WTC11 (cell line): ENCODE measurements at regions not wholly inside any gene's neighbourhood (a gene's known extent, or its start where the extent isn't known, plus 50 kb on each side); places are given as distances from the start of the nearest gene placed in this dataset.

Experiments
- ATAC-seq: fragments of 200-7000 bp; cut with Tn5 transposase; 2 replicates; pipeline ENCODE4 v1.10.0; 2021; ENCODE audit warnings: mild to moderate bottlenecking, moderate library complexity
- CTCF ChIA-PET: fragments of 300-600 bp; sonication (Branson Sonifier 250); formaldehyde crosslinking; loops from one replicate; lab custom pipeline; 2021; ENCODE audit warnings: antibody characterized with exemption; lab: Charles Lee
- POLR2A ChIA-PET: fragments of 350-600 bp; sonication (Branson Sonifier 250); formaldehyde crosslinking; loops from one replicate; lab custom pipeline; 2021; ENCODE audit warnings: antibody characterized with exemption; lab: Charles Lee
- DNase-seq: peaks from one replicate; pipeline ENCODE4 v3.0.0; 2021; ENCODE audit warnings: low spot score
- H3K27ac Mint-ChIP-seq: 2 replicates; pipeline ENCODE4 v1.8.0; 2021; ENCODE audit warnings: mixed read lengths
- H3K27me3 Mint-ChIP-seq: 2 replicates; pipeline ENCODE4 v1.8.0; 2021; ENCODE audit warnings: low read depth, mild to moderate bottlenecking, moderate library complexity, mixed read lengths
- H3K36me3 Mint-ChIP-seq: 2 replicates; pipeline ENCODE4 v1.8.0; 2021; ENCODE audit warnings: mixed read lengths
- H3K4me1 Mint-ChIP-seq: 2 replicates; pipeline ENCODE4 v1.8.0; 2022; ENCODE audit warnings: mixed read lengths
- H3K4me3 Mint-ChIP-seq: 2 replicates; pipeline ENCODE4 v1.8.0; 2021; ENCODE audit warnings: mild to moderate bottlenecking, moderate library complexity, mixed read lengths
- H3K9me3 Mint-ChIP-seq: 2 replicates; pipeline ENCODE4 v1.8.0; 2021; ENCODE audit warnings: mixed read lengths
- ARID4B ChIP-seq: sonication (generic); formaldehyde crosslinking; IDR thresholded peaks from 2 replicates; pipeline ENCODE4 v1.8.0; 2023; ENCODE audit warnings: missing genetic modification reagents, mild to moderate bottlenecking, borderline replicate concordance
- CDX4 ChIP-seq: fragments of 250-450 bp; sonication (Bioruptor Pico); IDR thresholded peaks from 2 replicates; pipeline ENCODE4 v1.9.0; 2021; ENCODE audit warnings: moderate library complexity, mild to moderate bottlenecking, inconsistent platforms, borderline replicate concordance
- FOXJ3 ChIP-seq: sonication (generic); formaldehyde crosslinking; IDR thresholded peaks from 2 replicates; pipeline ENCODE4 v1.9.0; 2021; ENCODE audit warnings: missing genetic modification reagents, mild to moderate bottlenecking, borderline replicate concordance
- FOXP1 ChIP-seq: sonication (generic); formaldehyde crosslinking; IDR thresholded peaks from 2 replicates; pipeline ENCODE4 v1.8.0; 2022; ENCODE audit warnings: missing genetic modification reagents, mild to moderate bottlenecking, moderate library complexity, borderline replicate concordance
- GTF2I ChIP-seq: fragments of 250-450 bp; sonication (Bioruptor Pico); conservative IDR thresholded peaks from 2 replicates; pipeline ENCODE4 v1.4.0; 2021; ENCODE audit warnings: mild to moderate bottlenecking
- JUN ChIP-seq: sonication (generic); formaldehyde crosslinking; IDR thresholded peaks from 2 replicates; pipeline ENCODE4 v1.8.0; 2023; ENCODE audit warnings: mild to moderate bottlenecking, missing genetic modification reagents
- MLX ChIP-seq: sonication (generic); formaldehyde crosslinking; IDR thresholded peaks from 2 replicates; pipeline ENCODE4 v1.8.1; 2023; ENCODE audit warnings: mild to moderate bottlenecking, missing genetic modification reagents, moderate library complexity
- MYBL2 ChIP-seq: sonication (generic); formaldehyde crosslinking; IDR thresholded peaks from 2 replicates; pipeline ENCODE4 v1.8.1; 2023; ENCODE audit warnings: mild to moderate bottlenecking, moderate library complexity, missing genetic modification reagents
- NFYB ChIP-seq: sonication (generic); formaldehyde crosslinking; conservative IDR thresholded peaks from 2 replicates; pipeline ENCODE4 v1.8.0; 2022; ENCODE audit warnings: low read depth, missing genetic modification reagents
- NR3C1 ChIP-seq: sonication (generic); formaldehyde crosslinking; conservative IDR thresholded peaks from 2 replicates; pipeline ENCODE4 v1.8.1; 2023; ENCODE audit warnings: low read depth, mild to moderate bottlenecking, missing genetic modification reagents
- PRDM15 ChIP-seq: sonication (generic); formaldehyde crosslinking; IDR thresholded peaks from 2 replicates; pipeline ENCODE4 v1.8.0; 2022; ENCODE audit warnings: missing genetic modification reagents
- SOX15 ChIP-seq: fragments of 250-450 bp; sonication (Bioruptor Pico); IDR thresholded peaks from 2 replicates; pipeline ENCODE4 v1.9.0; 2021; ENCODE audit warnings: mild to moderate bottlenecking
- STAT6 ChIP-seq: sonication (generic); formaldehyde crosslinking; conservative IDR thresholded peaks from 2 replicates; pipeline ENCODE4 v1.8.1; 2023; ENCODE audit warnings: mild to moderate bottlenecking, low read depth, missing genetic modification reagents, moderate library complexity
- TEAD4 ChIP-seq: sonication (generic); formaldehyde crosslinking; IDR thresholded peaks from 2 replicates; pipeline ENCODE4 v1.8.0; 2022; ENCODE audit warnings: mild to moderate bottlenecking, missing genetic modification reagents
- USF2 ChIP-seq: sonication (generic); formaldehyde crosslinking; IDR thresholded peaks from 2 replicates; pipeline ENCODE4 v1.8.1; 2023; ENCODE audit warnings: mild to moderate bottlenecking, missing genetic modification reagents, moderate library complexity
- ZNF219 ChIP-seq: sonication (generic); formaldehyde crosslinking; IDR thresholded peaks from 2 replicates; pipeline ENCODE4 v1.8.0; 2023; ENCODE audit warnings: missing genetic modification reagents, mild to moderate bottlenecking, borderline replicate concordance
- ZNF232 ChIP-seq: sonication (generic); formaldehyde crosslinking; IDR thresholded peaks from 2 replicates; pipeline ENCODE4 v1.8.0; 2022; ENCODE audit warnings: mild to moderate bottlenecking, missing genetic modification reagents
- ZNF317 ChIP-seq: sonication (generic); formaldehyde crosslinking; IDR thresholded peaks from 2 replicates; pipeline ENCODE4 v1.8.1; 2023; ENCODE audit warnings: low read depth, mild to moderate bottlenecking, moderate library complexity, missing genetic modification reagents, borderline replicate concordance
- ZNF532 ChIP-seq: fragments of 250-450 bp; sonication (Bioruptor Pico); IDR thresholded peaks from 2 replicates; pipeline ENCODE4 v1.9.0; 2021; ENCODE audit warnings: mild to moderate bottlenecking, borderline replicate concordance
- TF ChIP-seq, protein P1 (sequence below): sonication (generic); formaldehyde crosslinking; IDR thresholded peaks from 2 replicates; pipeline ENCODE4 v1.8.0; 2022; ENCODE audit warnings: mild to moderate bottlenecking, missing genetic modification reagents

- Mint-ChIP-seq H3K27me3 (no peaks in the 10 kb centered on the region), H3K9me3 (peaks cover 3% of the 10 kb centered on the region), H3K4me3 (no peak overlapping the region), H3K27ac (no peak overlapping the region), H3K36me3 (no peaks in the 10 kb centered on the region), H3K4me1 (no peaks in the 10 kb centered on the region)
- no peak for ATAC-seq
- CTCF ChIA-PET, result no interaction called here
- POLR2A ChIA-PET, result no interaction called here
- TF ChIP-seq GTF2I (CRISPR knock-in tag) (no peak), ZNF317 (CRISPR knock-in tag) (no peak), FOXP1 (no peak), JUN (CRISPR knock-in tag) (no peak), NFYB (CRISPR knock-in tag) (no peak), ZNF232 (CRISPR knock-in tag) (no peak), CDX4 (CRISPR knock-in tag) (no peak), SOX15 (no peak), MLX (CRISPR knock-in tag) (no peak), MYBL2 (CRISPR knock-in tag) (no peak), FOXJ3 (CRISPR knock-in tag) (no peak), ZNF532 (CRISPR knock-in tag) (no peak), ZNF219 (CRISPR knock-in tag) (no peak), USF2 (CRISPR knock-in tag) (no peak), ARID4B (CRISPR knock-in tag) (no peak), PRDM15 (CRISPR knock-in tag) (no peak), NR3C1 (CRISPR knock-in tag) (no peak), TEAD4 (CRISPR knock-in tag) (no peak), STAT6 (no peak)
- TF ChIP-seq, protein P1, sequence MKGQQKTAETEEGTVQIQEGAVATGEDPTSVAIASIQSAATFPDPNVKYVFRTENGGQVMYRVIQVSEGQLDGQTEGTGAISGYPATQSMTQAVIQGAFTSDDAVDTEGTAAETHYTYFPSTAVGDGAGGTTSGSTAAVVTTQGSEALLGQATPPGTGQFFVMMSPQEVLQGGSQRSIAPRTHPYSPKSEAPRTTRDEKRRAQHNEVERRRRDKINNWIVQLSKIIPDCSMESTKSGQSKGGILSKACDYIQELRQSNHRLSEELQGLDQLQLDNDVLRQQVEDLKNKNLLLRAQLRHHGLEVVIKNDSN, result no peak
- no peak for DNase-seq
Measured at GRCh38 chr14:26860111-26860510, 262.3 kb upstream of the NOVA1 start.
